H1 (cell line): ENCODE measurements at regions not wholly inside any gene's neighbourhood (a gene's known extent, or its start where the extent isn't known, plus 50 kb on each side); places are given as distances from the start of the nearest gene placed in this dataset.

Source experiments
- CTCF ChIA-PET: fragments of 300-600 bp; sonication (Branson Sonifier 250); formaldehyde crosslinking; loops from one replicate; lab custom pipeline; 2021; ENCODE audit not compliant: partially characterized antibody; lab: Charles Lee
- POLR2A ChIA-PET: fragments of 300-600 bp; sonication (Branson Sonifier 250); formaldehyde crosslinking; loops from one replicate; lab custom pipeline; 2021; ENCODE audit warnings: inconsistent platforms; ENCODE audit not compliant: partially characterized antibody; lab: Charles Lee
- DNase-seq, 2 experiments: peaks; one replicate each; pipeline versions ENCODE4 v3.0.0 to v3.0.0-alpha.2; 2010 to 2022; ENCODE audit warnings: low spot score in 2 of 2, low read depth in 1 of 2, mixed read lengths in 1 of 2
- FAIRE-seq: peaks from 2 replicates; lab custom pipeline; 2011; peaks lifted over from hg19 to GRCh38; lab: Jason Lieb, UNC
- H2AFZ ChIP-seq: 2 replicates; pipeline ENCODE4 v1.8.1; 2012; ENCODE audit warnings: low read length, inconsistent platforms
- H2AK5ac ChIP-seq: 2 replicates; pipeline ENCODE4 v1.6.1; 2013; ENCODE audit warnings: low read depth, low read length
- H2BK120ac ChIP-seq: replicated peaks from 2 replicates; pipeline ENCODE3; 2013; ENCODE audit warnings: low read depth, low read length, inconsistent platforms
- H2BK12ac ChIP-seq: 2 replicates; pipeline ENCODE4 v1.6.1; 2013; ENCODE audit warnings: low read depth, low read length
- H2BK15ac ChIP-seq: 2 replicates; pipeline ENCODE4 v1.6.1; 2013; ENCODE audit warnings: low read length
- H2BK20ac ChIP-seq: 2 replicates; pipeline ENCODE4 v1.6.1; 2013; ENCODE audit warnings: low read length
- H2BK5ac ChIP-seq: 2 replicates; pipeline ENCODE4 v1.6.1; 2013; ENCODE audit warnings: low read depth, low read length
- H3K14ac ChIP-seq: 2 replicates; pipeline ENCODE4 v1.6.1; 2013; ENCODE audit warnings: inconsistent platforms; ENCODE audit not compliant: insufficient read length
- H3K18ac ChIP-seq: 2 replicates; pipeline ENCODE4 v1.6.1; 2013; ENCODE audit warnings: low read length; ENCODE audit errors: extremely low read depth
- H3K23ac ChIP-seq: 2 replicates; pipeline ENCODE4 v1.6.1; 2013; ENCODE audit warnings: inconsistent platforms; ENCODE audit not compliant: insufficient read length
- H3K23me2 ChIP-seq: 2 replicates; pipeline ENCODE4 v1.6.1; 2013; ENCODE audit warnings: low read depth, low read length
- H3K27ac ChIP-seq: 2 replicates; pipeline ENCODE4 v1.6.1; 2011; ENCODE audit warnings: low read depth, low read length, inconsistent platforms
- H3K27me3 ChIP-seq, 4 experiments: replicated peaks in 1 of 4; 1 replicate in 1 of 4; 2 replicates in 3 of 4; pipeline versions ENCODE4 v1.6.1 to v1.8.1; 2011 to 2013; ENCODE audit warnings: low read length in 3 of 4, mild to moderate bottlenecking in 3 of 4, inconsistent platforms in 2 of 4, mixed read lengths in 2 of 4, moderate library complexity in 1 of 4; ENCODE audit not compliant: control insufficient read depth in 3 of 4, insufficient read depth in 3 of 4; ENCODE audit errors: extremely low read depth in 1 of 4
- H3K36me3 ChIP-seq, 4 experiments: 2 replicates each; pipeline versions ENCODE4 v1.6.1 to v1.8.1; 2011 to 2013; ENCODE audit warnings: mild to moderate bottlenecking in 4 of 4, low read length in 3 of 4, moderate library complexity in 2 of 4, control low read depth in 1 of 4, inconsistent platforms in 1 of 4; ENCODE audit not compliant: insufficient read depth in 4 of 4, control insufficient read depth in 2 of 4
- H3K4ac ChIP-seq: replicated peaks from 2 replicates; pipeline ENCODE3; 2013; ENCODE audit warnings: low read length, low read depth, mixed read lengths, inconsistent platforms; ENCODE audit not compliant: insufficient read length
- H3K4me1 ChIP-seq, 4 experiments: replicated peaks in 1 of 4; 1 replicate in 1 of 4; 2 replicates in 3 of 4; pipeline versions ENCODE4 v1.6.1 to v1.8.1; 2011 to 2013; ENCODE audit warnings: low read length in 3 of 4, inconsistent platforms in 2 of 4, mixed read lengths in 1 of 4; ENCODE audit not compliant: insufficient read depth in 4 of 4, control insufficient read depth in 3 of 4
- H3K4me2 ChIP-seq, 2 experiments: 2 replicates each; pipeline versions ENCODE4 v1.6.1 to v1.8.1; 2011 to 2013; ENCODE audit warnings: low read depth in 2 of 2, low read length in 2 of 2, control low read depth in 1 of 2, inconsistent platforms in 1 of 2, mild to moderate bottlenecking in 1 of 2; ENCODE audit not compliant: insufficient read depth in 1 of 2
- H3K4me3 ChIP-seq, 4 experiments: fragments of 200-600, 300-600 bp in 1 of 4; sonication (generic), shearing (Covaris generic), sonication (Bioruptor Twin) in 1 of 4; 2 replicates each; pipeline versions ENCODE4 v1.5.1 to v1.8.1; 2011 to 2016; ENCODE audit warnings: low read length in 4 of 4, low read depth in 3 of 4, control low read depth in 2 of 4, inconsistent platforms in 2 of 4, mild to moderate bottlenecking in 2 of 4, mixed read lengths in 1 of 4, moderate library complexity in 1 of 4; ENCODE audit not compliant: insufficient read depth in 2 of 4; ENCODE audit errors: extremely low read depth in 1 of 4
- H3K56ac ChIP-seq: replicated peaks from 2 replicates; pipeline ENCODE3; 2013; ENCODE audit warnings: low read depth, mild to moderate bottlenecking, mixed read lengths, low read length, inconsistent platforms; ENCODE audit not compliant: insufficient read length
- H3K79me1 ChIP-seq: 2 replicates; pipeline ENCODE4 v1.6.1; 2013; ENCODE audit warnings: low read depth, low read length, control low read depth
- H3K79me2 ChIP-seq, 2 experiments: 2 replicates each; pipeline versions ENCODE4 v1.6.1 to v1.8.1; 2012 to 2013; ENCODE audit warnings: low read length in 2 of 2, mild to moderate bottlenecking in 2 of 2, inconsistent platforms in 1 of 2; ENCODE audit not compliant: insufficient read depth in 2 of 2, control insufficient read depth in 1 of 2
- H3K9ac ChIP-seq, 4 experiments: replicated peaks in 1 of 4; 1 replicate in 1 of 4; 2 replicates in 3 of 4; pipeline versions ENCODE4 v1.6.1 to v1.8.1; 2011 to 2013; ENCODE audit warnings: low read depth in 3 of 4, low read length in 3 of 4, control low read depth in 2 of 4, mild to moderate bottlenecking in 2 of 4, moderate library complexity in 2 of 4, inconsistent platforms in 1 of 4; ENCODE audit errors: extremely low read depth in 1 of 4
- H3K9me3 ChIP-seq, 2 experiments: 2 replicates each; pipeline versions ENCODE4 v1.6.1 to v1.8.1; 2012 to 2013; ENCODE audit warnings: mild to moderate bottlenecking in 2 of 2, moderate library complexity in 2 of 2, control low read depth in 1 of 2, inconsistent platforms in 1 of 2, low read depth in 1 of 2, low read length in 1 of 2, mixed read lengths in 1 of 2; ENCODE audit not compliant: insufficient read depth in 2 of 2
- H4K20me1 ChIP-seq, 2 experiments: replicated peaks in 1 of 2; 2 replicates each; pipeline versions ENCODE3 to v1.8.1; 2011 to 2013; ENCODE audit warnings: inconsistent platforms in 2 of 2, low read length in 2 of 2, mild to moderate bottlenecking in 1 of 2; ENCODE audit not compliant: insufficient read depth in 2 of 2, control insufficient read depth in 1 of 2
- H4K5ac ChIP-seq: 2 replicates; pipeline ENCODE4 v1.6.1; 2013; ENCODE audit warnings: low read length, low read depth, mixed read lengths, inconsistent platforms; ENCODE audit not compliant: insufficient read length
- H4K8ac ChIP-seq: 2 replicates; pipeline ENCODE4 v1.8.0; 2013; ENCODE audit warnings: mild to moderate bottlenecking, moderate library complexity, low read length, inconsistent platforms; ENCODE audit not compliant: insufficient read depth; ENCODE audit errors: extremely low read depth
- H4K91ac ChIP-seq: replicated peaks from 2 replicates; pipeline ENCODE3; 2013; ENCODE audit warnings: low read length, mixed read lengths, inconsistent platforms; ENCODE audit not compliant: insufficient read length
- CEBPB ChIP-seq: IDR thresholded peaks from 2 replicates; pipeline ENCODE4 v1.6.1; 2012; ENCODE audit warnings: low read depth, low read length
- MAFK ChIP-seq: IDR thresholded peaks from 2 replicates; pipeline ENCODE4 v1.6.1; 2012; ENCODE audit warnings: low read depth, mild to moderate bottlenecking, improper control_type of control experiment, low read length
- NRF1 ChIP-seq: IDR thresholded peaks from 2 replicates; pipeline ENCODE4 v1.6.1; 2011; ENCODE audit warnings: mild to moderate bottlenecking, low read depth, low read length, improper control_type of control experiment
- WGBS, 2 experiments: shearing (Covaris generic) in 1 of 2; methylation state at CpG; one replicate each; pipeline versions ENCODE4 v1.1.6 to v1.1.7; 2013 to 2015; ENCODE audit warnings: low lambda C conversion rate in 2 of 2, mixed read lengths in 2 of 2, inconsistent platforms in 1 of 2, low coverage in 1 of 2, missing lambda C conversion rate in 1 of 2; ENCODE audit not compliant: insufficient replicate concordance in 2 of 2, insufficient coverage in 1 of 2, insufficient read length in 1 of 2; ENCODE audit errors: extremely low coverage in 1 of 2, missing lambda C conversion rate in 1 of 2; 5-methylcytosine and 5-hydroxymethylcytosine counted together

DNA sequence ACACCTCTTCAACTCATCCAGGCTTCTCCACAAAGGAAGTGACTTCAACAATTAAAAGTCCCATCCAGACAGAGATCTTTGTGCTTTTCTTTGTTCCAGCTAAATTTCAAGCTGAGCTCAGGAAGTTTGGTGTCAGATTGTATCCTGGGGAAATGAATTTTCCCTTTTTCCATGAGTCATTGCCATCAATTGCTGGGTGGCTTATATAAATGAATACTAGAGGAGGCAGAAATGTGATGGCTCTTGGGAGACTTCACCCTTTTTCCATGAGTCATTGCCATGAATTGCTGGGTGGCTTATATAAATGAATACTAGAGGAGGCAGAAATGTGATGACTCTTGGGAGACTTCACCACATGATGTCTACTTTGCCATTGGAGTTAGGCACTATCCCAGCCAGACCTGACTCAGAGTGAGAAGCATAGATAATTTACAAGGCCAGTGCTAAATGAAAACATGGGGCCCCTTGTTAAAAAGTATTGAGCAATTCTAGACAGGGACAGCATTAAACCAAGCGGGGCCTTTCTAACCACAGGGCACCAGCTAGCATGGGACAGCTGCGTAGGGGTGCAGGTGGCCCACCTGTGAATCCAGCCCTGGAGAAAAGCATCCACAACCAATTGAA, 339.2 kb upstream of the PODXL start:
- H3K4me1 ChIP-seq: peaks cover 5 to 16% (median 11%) of the 10 kb centered on the region in 4 experiments
- H3K9me3 ChIP-seq: no peaks in the 10 kb centered on the region
- H3K4me2 ChIP-seq: peak overlapping the region; percentile 34 to 67; a peak in 3 of 4 replicates
- H3K4me3 ChIP-seq: peak overlapping the region in 1 of 4 experiments; percentile 20; a peak in 1 of 8 replicates
- H3K27me3 ChIP-seq: peaks cover 0 to 7% (median 4%) of the 10 kb centered on the region in 4 experiments; a peak in 3 of 7 replicates
- CTCF ChIA-PET: interaction anchor here (1.4 kb wide), 1 partner anchor 624 kb away, joined by 3 read pairs; no protein-coding TSS in a partner anchor
- 0 out of 4 replicates have a peak, but pooled peaks cover 0 to 3% of the 10 kb centered on the region in 2 experiments for H3K79me2 ChIP-seq
- TF ChIP-seq NRF1 (no peak), MAFK (no peak), CEBPB (0 out of 2 replicates have a peak, but pooled peaks have one; percentile 23)
- DNase-seq (no peak), FAIRE-seq (no peak)
- H2BK12ac ChIP-seq: peak overlapping the region; percentile 80; the same call in 1 of the 2 replicates
- no peak overlapping the region for H3K23ac ChIP-seq
- no peak overlapping the region for H4K91ac ChIP-seq
- no peaks in the 10 kb centered on the region for H3K79me1 ChIP-seq
- H3K9ac ChIP-seq: no peak overlapping the region
- no peak overlapping the region for H4K5ac ChIP-seq
- no peak overlapping the region for H3K4ac ChIP-seq
- no peaks in the 10 kb centered on the region for H3K23me2 ChIP-seq
- H2AFZ ChIP-seq: no peak overlapping the region
- no peak overlapping the region for H3K56ac ChIP-seq
- no peak overlapping the region for H2BK15ac ChIP-seq
- peak overlapping the region; percentile 71; the same call in 1 of the 2 replicates for H2AK5ac ChIP-seq
- 0 out of 2 replicates have a peak overlapping the region, but pooled peaks have one; percentile 74 for H2BK20ac ChIP-seq
- no peak overlapping the region for H3K14ac ChIP-seq
- H4K8ac ChIP-seq: no peak overlapping the region
- no peaks in the 10 kb centered on the region for H3K36me3 ChIP-seq
- peak overlapping the region; percentile 37; the same call in 1 of the 2 replicates for H2BK5ac ChIP-seq
- H2BK120ac ChIP-seq: no peak overlapping the region
- WGBS, 2 experiments: 64% methylated on average over 2 of the region's 2 CpGs; no CpG with 5 or more reads in 1 of the 2 experiments
- POLR2A ChIA-PET: interaction anchor here (0.8 kb wide), 1 partner anchor 12 kb away, joined by 5 read pairs; no protein-coding TSS in a partner anchor
- no peak overlapping the region for H3K27ac ChIP-seq
- H3K18ac ChIP-seq: peak overlapping the region; percentile 92; the same call in 1 of the 2 replicates
- no peaks in the 10 kb centered on the region for H4K20me1 ChIP-seq
